Spleen (tissue), 7 donors: ENCODE measurements at regions not wholly inside any gene's neighbourhood (a gene's known extent, or its start where the extent isn't known, plus 50 kb on each side); places are given as distances from the start of the nearest gene placed in this dataset.
"Not testable (repeated sequence)": the region's sequence is repeated elsewhere in the genome, so short reads cannot be mapped to it uniquely, and the experiment has no call there.

Source experiments
- POLR2A ChIP-seq, 3 donors: fragments of 450-650 bp; IDR thresholded peaks; one replicate each; pipeline ENCODE4 v1.5.1; 2017; ENCODE audit warnings: antibody characterized with exemption in 3 of 3, mild to moderate bottlenecking in 1 of 3
- TF ChIP-seq, protein P1 (sequence below), 11 experiments: fragments of 200-600 bp in 7 of 11; fragments of 450-650 bp in 4 of 11; sonication (generic) in 4 of 11; IDR thresholded peaks in 8 of 11; conservative IDR thresholded peaks in 3 of 11; 1 replicate in 7 of 11; 2 replicates in 4 of 11; pipeline versions ENCODE4 v1.4.0 to v1.8.0; 2016 to 2021; ENCODE audit warnings: antibody characterized with exemption in 11 of 11, inconsistent platforms in 4 of 11, mild to moderate bottlenecking in 1 of 11
- donor health status: DM: no; HTN: no; CAD: no; lungs with moderate emphysema.
- donor health status: DM: no; HTN: no; CAD: no.
- donor health status: DM: no; HTN: no; CAD: no.

DNA sequence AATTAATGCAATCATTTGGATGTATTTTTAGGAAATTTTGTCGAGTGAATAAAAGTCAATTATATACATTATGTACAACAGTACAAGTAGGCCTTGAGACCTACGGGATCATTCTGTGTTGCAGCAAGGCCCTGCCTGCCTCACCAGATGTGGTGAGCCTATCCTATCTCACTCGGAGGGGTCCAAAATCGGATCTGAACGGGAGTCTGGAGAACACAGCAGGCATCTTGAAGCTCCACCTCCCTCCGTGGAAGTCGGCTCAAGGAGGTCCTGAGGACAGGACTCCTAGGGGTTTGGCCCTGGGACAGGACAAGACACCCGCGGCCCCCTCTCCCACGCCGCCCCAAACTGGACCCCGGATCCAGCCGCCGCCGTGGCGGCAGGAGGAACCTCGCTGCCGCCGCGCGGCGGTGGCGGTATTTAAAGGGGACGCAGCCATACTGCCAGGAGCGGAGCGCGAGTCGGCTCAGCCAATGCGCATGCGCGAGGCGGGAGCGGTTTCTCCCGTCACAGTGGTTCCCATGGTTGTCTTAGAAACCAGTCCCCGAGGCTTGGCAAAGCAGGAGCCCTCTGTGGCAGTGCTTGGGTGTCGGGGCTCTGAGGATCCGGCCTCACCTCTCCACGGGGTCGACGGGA lies 663.9 kb downstream of the SPATA31A7 start:
- TF ChIP-seq, protein P1, sequence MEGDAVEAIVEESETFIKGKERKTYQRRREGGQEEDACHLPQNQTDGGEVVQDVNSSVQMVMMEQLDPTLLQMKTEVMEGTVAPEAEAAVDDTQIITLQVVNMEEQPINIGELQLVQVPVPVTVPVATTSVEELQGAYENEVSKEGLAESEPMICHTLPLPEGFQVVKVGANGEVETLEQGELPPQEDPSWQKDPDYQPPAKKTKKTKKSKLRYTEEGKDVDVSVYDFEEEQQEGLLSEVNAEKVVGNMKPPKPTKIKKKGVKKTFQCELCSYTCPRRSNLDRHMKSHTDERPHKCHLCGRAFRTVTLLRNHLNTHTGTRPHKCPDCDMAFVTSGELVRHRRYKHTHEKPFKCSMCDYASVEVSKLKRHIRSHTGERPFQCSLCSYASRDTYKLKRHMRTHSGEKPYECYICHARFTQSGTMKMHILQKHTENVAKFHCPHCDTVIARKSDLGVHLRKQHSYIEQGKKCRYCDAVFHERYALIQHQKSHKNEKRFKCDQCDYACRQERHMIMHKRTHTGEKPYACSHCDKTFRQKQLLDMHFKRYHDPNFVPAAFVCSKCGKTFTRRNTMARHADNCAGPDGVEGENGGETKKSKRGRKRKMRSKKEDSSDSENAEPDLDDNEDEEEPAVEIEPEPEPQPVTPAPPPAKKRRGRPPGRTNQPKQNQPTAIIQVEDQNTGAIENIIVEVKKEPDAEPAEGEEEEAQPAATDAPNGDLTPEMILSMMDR (IDR thresholded peaks at IDR 0.05 in 8 of 11, conservative IDR thresholded peaks at IDR 0.05 in 3 of 11) = not testable (repeated sequence)
- TF ChIP-seq POLR2A (IDR thresholded peaks at IDR 0.05) = not testable (repeated sequence)
